Subcutaneous abdominal adipose tissue (tissue), 5 donors: ENCODE measurements at regions not wholly inside any gene's neighbourhood (a gene's known extent, or its start where the extent isn't known, plus 50 kb on each side); places are given as distances from the start of the nearest gene placed in this dataset.

Experiments used
- H3K27ac ChIP-seq: one replicate; pipeline ENCODE4 v1.7.0; 2013; ENCODE audit warnings: low read depth, mild to moderate bottlenecking, inconsistent platforms, low read length, moderate library complexity
- H3K27me3 ChIP-seq, 5 donors: one replicate each; pipeline ENCODE4 v1.7.0; 2013; ENCODE audit warnings: low read length in 5 of 5, inconsistent platforms in 1 of 5; ENCODE audit not compliant: control insufficient read depth in 5 of 5, insufficient read depth in 4 of 5
- H3K36me3 ChIP-seq, 5 donors: one replicate each; pipeline ENCODE4 v1.7.0; 2013; ENCODE audit warnings: low read length in 5 of 5; ENCODE audit not compliant: control insufficient read depth in 5 of 5, insufficient read depth in 5 of 5
- H3K4me1 ChIP-seq, 5 donors: one replicate each; pipeline ENCODE4 v1.7.0; 2013; ENCODE audit warnings: low read length in 5 of 5, mild to moderate bottlenecking in 3 of 5, moderate library complexity in 1 of 5; ENCODE audit not compliant: control insufficient read depth in 5 of 5, insufficient read depth in 5 of 5
- H3K4me3 ChIP-seq, 5 donors: one replicate each; pipeline ENCODE4 v1.7.0; 2013; ENCODE audit warnings: low read length in 5 of 5, low read depth in 1 of 5
- H3K9ac ChIP-seq, 5 donors: one replicate each; pipeline ENCODE4 v1.7.0; 2013; ENCODE audit warnings: low read length in 5 of 5, mild to moderate bottlenecking in 4 of 5, moderate library complexity in 3 of 5
- H3K9me3 ChIP-seq, 5 donors: one replicate each; pipeline ENCODE4 v1.7.0; 2013; ENCODE audit warnings: low read length in 5 of 5; ENCODE audit not compliant: control insufficient read depth in 5 of 5
- donor health status: healthy.
- donor health status: healthy.
- donor health status: healthy.
- donor health status: healthy.
- donor health status: healthy.

DNA sequence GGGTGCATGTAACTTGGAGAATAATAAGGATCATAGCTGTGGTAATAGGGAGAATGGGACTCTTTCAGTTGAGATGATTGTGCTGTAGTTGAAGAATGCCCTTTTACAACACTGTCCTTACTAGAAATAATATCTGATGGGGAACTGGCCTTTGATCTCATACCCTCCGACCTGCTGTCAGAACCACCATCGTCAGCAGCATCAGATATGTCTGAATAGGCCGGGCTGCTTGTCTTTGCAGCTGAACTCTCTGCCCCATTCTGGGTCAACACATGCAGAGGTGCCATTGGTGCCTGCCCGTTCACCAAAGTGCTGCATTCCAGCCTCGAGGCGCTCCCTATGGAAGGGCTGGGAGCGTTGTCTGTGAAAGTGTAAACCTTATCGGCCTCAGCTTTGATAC lies 99.1 kb downstream of the ZNF608 start:
- no peaks in the 10 kb centered on the region for H3K27me3 ChIP-seq

DNA sequence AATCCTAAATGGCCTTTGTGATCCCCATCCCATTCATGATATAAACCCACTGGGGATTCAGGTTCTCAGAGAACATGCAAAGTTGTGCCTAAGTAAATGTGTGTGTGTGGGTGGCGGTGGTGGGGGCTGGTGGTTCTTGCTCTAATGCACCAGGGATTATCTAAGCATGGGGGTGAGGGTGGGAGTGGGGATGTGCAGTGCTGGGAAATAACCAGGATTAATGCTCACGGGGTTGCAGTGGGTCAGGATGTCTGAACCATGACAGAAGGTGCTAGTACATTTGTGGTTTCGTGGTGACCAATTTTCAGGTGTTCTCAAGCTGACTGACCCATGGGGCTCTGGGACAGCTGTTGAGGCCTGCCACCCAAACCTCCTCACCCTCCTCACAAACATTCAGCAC lies 101.0 kb downstream of the ZNF608 start:
- peaks cover 2 to 29% (median 22%) of the 10 kb centered on the region in 5 donors for H3K4me1 ChIP-seq
- no peaks in the 10 kb centered on the region for H3K9me3 ChIP-seq
- no peak overlapping the region for H3K4me3 ChIP-seq
- no peaks in the 10 kb centered on the region for H3K27me3 ChIP-seq
- no peak overlapping the region for H3K9ac ChIP-seq
- no peak overlapping the region for H3K27ac ChIP-seq
- peaks cover 4 to 40% (median 21%) of the 10 kb centered on the region in 5 donors for H3K36me3 ChIP-seq

More for the DNA sequence above, 99.1 kb downstream of the ZNF608 start:
- H3K27ac ChIP-seq, result no peak overlapping the region
- no peaks in the 10 kb centered on the region for H3K9me3 ChIP-seq
- H3K4me1 ChIP-seq, result peaks cover 5 to 46% (median 42%) of the 10 kb centered on the region in 5 donors
- H3K36me3 ChIP-seq, result peaks cover 4 to 31% (median 15%) of the 10 kb centered on the region in 5 donors
- no peak overlapping the region for H3K4me3 ChIP-seq
- no peak overlapping the region for H3K9ac ChIP-seq

DNA sequence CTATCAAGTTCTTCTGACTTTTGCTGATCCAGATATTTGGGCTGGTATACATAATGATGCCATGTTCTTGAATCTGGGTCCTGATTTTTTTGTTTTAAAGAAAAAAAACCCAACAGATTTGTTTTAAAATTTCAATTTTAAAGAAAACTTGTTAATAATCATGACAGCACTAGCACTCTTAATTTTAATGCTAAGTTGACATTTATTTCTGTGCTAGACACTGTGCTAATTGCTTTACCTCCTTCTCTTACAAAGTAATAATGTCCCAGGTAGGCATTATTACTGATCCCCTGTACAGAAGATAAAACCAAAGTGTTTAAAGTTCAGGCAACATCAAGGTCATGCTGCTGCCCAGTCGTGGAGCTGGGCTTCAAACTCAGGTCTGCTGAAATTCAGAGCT lies 101.9 kb downstream of the ZNF608 start:
- no peak overlapping the region for H3K4me3 ChIP-seq
- H3K9me3 ChIP-seq, result no peaks in the 10 kb centered on the region
- H3K36me3 ChIP-seq, result peaks cover 4 to 42% (median 24%) of the 10 kb centered on the region in 5 donors
- H3K27me3 ChIP-seq, result no peaks in the 10 kb centered on the region
- peaks cover 0 to 21% (median 14%) of the 10 kb centered on the region in 5 donors for H3K4me1 ChIP-seq
- no peak overlapping the region for H3K27ac ChIP-seq
- no peak overlapping the region for H3K9ac ChIP-seq

DNA sequence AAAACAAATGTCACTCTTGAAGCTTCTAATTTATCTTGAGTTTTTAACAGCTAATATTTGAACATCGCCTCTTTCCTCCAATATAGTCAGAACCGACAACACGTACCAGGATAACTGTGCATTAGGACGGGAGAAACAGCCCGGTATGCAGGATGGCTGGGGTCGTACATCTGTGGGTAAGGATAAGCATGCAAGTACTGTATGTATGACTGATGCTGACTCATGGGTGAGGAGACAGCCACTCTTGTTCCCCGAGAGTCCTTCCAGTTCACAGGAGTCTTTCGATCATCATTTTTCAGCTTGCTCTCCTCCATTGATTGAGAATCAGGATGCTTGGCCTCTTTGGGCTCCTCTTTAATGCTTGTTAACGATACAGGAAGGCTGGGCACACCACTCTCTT lies 102.3 kb downstream of the ZNF608 start:
- Histone ChIP-seq H3K36me3 (peaks cover 4 to 43% (median 25%) of the 10 kb centered on the region in 5 donors), H3K27ac (no peak overlapping the region), H3K9me3 (no peaks in the 10 kb centered on the region), H3K9ac (no peak overlapping the region), H3K4me3 (no peak overlapping the region), H3K4me1 (peaks cover 0 to 17% (median 10%) of the 10 kb centered on the region in 5 donors), H3K27me3 (no peaks in the 10 kb centered on the region)

GRCh38 chr5:124643336-124643735 lies 103.1 kb downstream of the ZNF608 start:
- Histone ChIP-seq H3K4me3 (no peak overlapping the region), H3K27me3 (no peaks in the 10 kb centered on the region), H3K4me1 (peaks cover 0 to 8% (median 2%) of the 10 kb centered on the region in 5 donors), H3K36me3 (peaks cover 4 to 43% (median 25%) of the 10 kb centered on the region in 5 donors), H3K9ac (no peak overlapping the region), H3K27ac (no peak overlapping the region), H3K9me3 (no peaks in the 10 kb centered on the region)

GRCh38 chr5:124642151-124642550 lies 104.3 kb downstream of the ZNF608 start:
- Histone ChIP-seq H3K4me3 (no peak overlapping the region), H3K36me3 (peaks cover 4 to 36% (median 20%) of the 10 kb centered on the region in 5 donors), H3K27ac (no peak overlapping the region), H3K9ac (no peak overlapping the region), H3K9me3 (no peaks in the 10 kb centered on the region), H3K27me3 (no peaks in the 10 kb centered on the region), H3K4me1 (peaks cover 0 to 2% (median 0%) of the 10 kb centered on the region in 5 donors)

DNA sequence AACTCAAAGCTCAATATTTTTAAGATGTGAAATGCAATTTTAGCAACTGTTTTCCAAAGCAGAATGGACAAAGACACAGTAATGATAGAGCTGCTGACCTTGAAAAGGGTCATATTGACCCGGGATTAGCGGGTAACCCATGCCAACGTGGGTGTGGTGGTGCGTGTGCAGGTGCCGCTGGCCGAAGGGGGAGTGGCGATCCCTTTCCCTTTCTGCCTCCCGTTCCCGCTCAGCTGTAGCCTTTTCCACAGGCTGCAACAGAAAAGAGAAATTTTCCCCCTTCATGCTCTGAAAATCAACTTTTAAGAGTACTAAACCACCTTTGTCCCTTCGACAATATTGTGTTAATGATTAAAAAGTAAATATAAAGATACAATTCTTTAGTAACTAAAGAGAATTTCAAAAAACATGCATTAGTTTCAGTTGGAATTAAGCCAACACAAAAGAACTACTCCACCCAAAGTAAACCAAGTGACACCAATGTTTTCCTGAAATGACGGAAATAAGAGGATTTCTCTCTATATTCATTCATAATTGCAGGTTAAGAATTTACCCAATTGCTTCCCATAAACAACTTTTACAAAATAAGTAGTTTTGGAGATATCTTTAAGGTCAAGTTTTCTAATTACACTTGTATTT lies 105.2 kb downstream of the ZNF608 start:
- H3K36me3 ChIP-seq, result peaks cover 4 to 29% (median 15%) of the 10 kb centered on the region in 5 donors
- H3K27me3 ChIP-seq, result no peaks in the 10 kb centered on the region
- H3K9me3 ChIP-seq, result no peaks in the 10 kb centered on the region
- H3K4me3 ChIP-seq, result no peak overlapping the region
- no peak overlapping the region for H3K27ac ChIP-seq
- H3K9ac ChIP-seq, result no peak overlapping the region
- H3K4me1 ChIP-seq, result no peaks in the 10 kb centered on the region

GRCh38 chr5:124639095-124639665 lies 107.3 kb downstream of the ZNF608 start:
- H3K27ac ChIP-seq, result no peak overlapping the region
- no peak overlapping the region for H3K9ac ChIP-seq
- H3K27me3 ChIP-seq, result no peaks in the 10 kb centered on the region
- no peaks in the 10 kb centered on the region for H3K4me1 ChIP-seq
- H3K9me3 ChIP-seq, result no peaks in the 10 kb centered on the region
- no peak overlapping the region for H3K4me3 ChIP-seq
- peaks cover 4 to 28% (median 14%) of the 10 kb centered on the region in 5 donors for H3K36me3 ChIP-seq

- Histone ChIP-seq H3K4me1 (no peaks in the 10 kb centered on the region), H3K36me3 (peaks cover 0 to 18% (median 9%) of the 10 kb centered on the region in 5 donors), H3K27me3 (no peaks in the 10 kb centered on the region), H3K27ac (no peak overlapping the region), H3K9ac (no peak overlapping the region), H3K9me3 (no peaks in the 10 kb centered on the region), H3K4me3 (no peak overlapping the region)
Measured at GRCh38 chr5:124637011-124637410, 109.4 kb downstream of the ZNF608 start.

- Histone ChIP-seq H3K36me3 (peaks cover 0 to 7% (median 6%) of the 10 kb centered on the region in 5 donors), H3K9ac (no peak overlapping the region), H3K27ac (no peak overlapping the region), H3K4me1 (no peaks in the 10 kb centered on the region), H3K9me3 (no peaks in the 10 kb centered on the region), H3K4me3 (no peak overlapping the region), H3K27me3 (no peaks in the 10 kb centered on the region)
Measured at GRCh38 chr5:124634741-124635323, 111.6 kb downstream of the ZNF608 start.
